ENCODE measurements at regions not wholly inside any gene's neighbourhood (a gene's known extent, or its start where the extent isn't known, plus 50 kb on each side); places are given as distances from the start of the nearest gene placed in this dataset.

- DNase-seq (ENCODE audit: low read depth, low spot score): no peak
- Histone ChIP-seq H3K4me1 (ENCODE audit: control insufficient read depth, extremely low read depth, insufficient read depth, low read length) (peaks cover 12% of the 10 kb centered on the region), H3K4me3 (replicated peaks in 1 of 3; ENCODE audit: insufficient read depth in 1 of 3, low read depth in 1 of 3, low read length in 3 of 3) (no peak overlapping the region), H2AFZ (ENCODE audit: low read depth, low read length) (no peak overlapping the region), H3K9me3 (replicated peaks; ENCODE audit: control insufficient read depth, insufficient read depth, low read length) (no peaks in the 10 kb centered on the region), H3K4me2 (ENCODE audit: insufficient read depth, low read length) (no peak overlapping the region), H3K9ac (replicated peaks; ENCODE audit: extremely low read depth, insufficient read depth, low read length) (no peak overlapping the region), H3K36me3 (ENCODE audit: control insufficient read depth in 2 of 2, extremely low read depth in 1 of 2, insufficient read depth in 2 of 2, low read length in 2 of 2) (no peaks in the 10 kb centered on the region), H3K27me3 (ENCODE audit: control insufficient read depth in 2 of 2, insufficient read depth in 2 of 2, low read length in 2 of 2) (no peaks in the 10 kb centered on the region), H3K27ac (ENCODE audit: insufficient read depth, low read depth, low read length) (no peak overlapping the region), H3K9me1 (replicated peaks; ENCODE audit: control insufficient read depth, extremely low read depth, insufficient read depth, low read length) (no peaks in the 10 kb centered on the region), H3K79me2 (ENCODE audit: control insufficient read depth, insufficient read depth, low read length) (no peaks in the 10 kb centered on the region), H4K20me1 (replicated peaks; ENCODE audit: control insufficient read depth, extremely low read depth, insufficient read depth, low read length) (no peaks in the 10 kb centered on the region)
- no TSS peak for BruUV-seq (replicated peaks)
- intact Hi-C loops (cut with micrococcal nuclease) (no loop called here), dilution Hi-C loops (cut with MboI; ENCODE audit: extremely low pct_ligation_motif_present, low sequenced_read_pairs) (no loop called here)
- CTCF ChIA-PET: interaction anchor here (1.0 kb wide), 1 partner anchor 10 kb away, joined by 3 read pairs; no protein-coding TSS in a partner anchor
- TF ChIP-seq POLR2A (IDR thresholded peaks at IDR 0.05; ENCODE audit: low read depth, low read length): no peak
- TF ChIP-seq JUN (IDR thresholded peaks at IDR 0.05; ENCODE audit: borderline replicate concordance, insufficient read depth, insufficient read length, low read depth): no peak
- TF ChIP-seq FOS (IDR thresholded peaks at IDR 0.05; ENCODE audit: borderline replicate concordance, insufficient read depth, low read length): peak; percentile 13
- TF ChIP-seq, protein P1, sequence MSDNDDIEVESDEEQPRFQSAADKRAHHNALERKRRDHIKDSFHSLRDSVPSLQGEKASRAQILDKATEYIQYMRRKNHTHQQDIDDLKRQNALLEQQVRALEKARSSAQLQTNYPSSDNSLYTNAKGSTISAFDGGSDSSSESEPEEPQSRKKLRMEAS (IDR thresholded peaks at IDR 0.05; ENCODE audit: insufficient read depth, insufficient read length): no peak
- no peak for TF ChIP-seq POLR2AphosphoS5 (IDR thresholded peaks at IDR 0.05; ENCODE audit: insufficient read depth, low read depth, low read length)
- POLR2A ChIA-PET: no interaction called here
- no peak for FAIRE-seq
Observed at GRCh38 chr6:133778414-133779130, 110.3 kb upstream of the TCF21 start.

DNA sequence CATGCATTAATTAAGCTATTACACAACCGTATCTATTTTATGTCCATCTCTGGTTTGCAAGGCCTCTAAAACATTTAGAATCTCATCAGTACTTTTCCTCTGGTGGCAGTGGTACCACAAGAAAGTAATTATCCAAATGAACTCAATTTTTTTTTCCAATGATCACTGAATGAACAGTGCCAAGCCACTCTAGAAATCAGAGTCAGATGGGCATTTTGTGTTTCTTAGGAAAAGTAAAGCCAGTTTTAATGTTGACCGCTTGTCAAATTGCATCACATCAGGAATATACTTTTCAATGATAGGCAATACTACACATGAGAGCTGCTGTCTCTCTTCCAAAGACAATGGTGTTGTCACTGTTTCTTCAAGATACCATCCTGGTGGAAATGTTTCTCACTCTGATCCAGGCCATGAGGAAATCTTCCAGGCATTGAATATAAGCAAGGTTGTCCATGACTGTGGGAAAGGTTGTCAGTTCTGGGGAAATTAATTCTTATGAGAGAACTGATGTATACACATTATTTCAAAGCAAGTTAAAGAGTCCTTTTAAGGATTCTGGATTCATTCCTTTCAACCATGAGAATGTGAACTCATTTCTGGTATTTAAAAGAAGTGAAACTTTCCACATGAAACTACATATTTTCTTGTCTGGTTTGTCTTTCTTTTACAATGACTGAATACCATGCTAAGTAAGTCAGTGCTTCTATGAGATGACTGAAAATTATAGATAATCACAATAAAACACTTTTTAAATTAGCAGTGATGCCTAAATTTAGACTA, 108.8 kb upstream of the TCF21 start:
- dilution Hi-C loops (cut with MboI; ENCODE audit: extremely low pct_ligation_motif_present, low sequenced_read_pairs) (no loop called here), intact Hi-C loops (cut with micrococcal nuclease) (no loop called here)
- Histone ChIP-seq H3K9me3 (replicated peaks; ENCODE audit: control insufficient read depth, insufficient read depth, low read length) (no peaks in the 10 kb centered on the region), H3K9ac (replicated peaks; ENCODE audit: extremely low read depth, insufficient read depth, low read length) (no peak overlapping the region), H3K9me1 (replicated peaks; ENCODE audit: control insufficient read depth, extremely low read depth, insufficient read depth, low read length) (no peaks in the 10 kb centered on the region), H3K27me3 (ENCODE audit: control insufficient read depth in 2 of 2, insufficient read depth in 2 of 2, low read length in 2 of 2) (no peaks in the 10 kb centered on the region), H3K36me3 (ENCODE audit: control insufficient read depth in 2 of 2, extremely low read depth in 1 of 2, insufficient read depth in 2 of 2, low read length in 2 of 2) (no peaks in the 10 kb centered on the region), H3K27ac (ENCODE audit: insufficient read depth, low read depth, low read length) (no peak overlapping the region), H4K20me1 (replicated peaks; ENCODE audit: control insufficient read depth, extremely low read depth, insufficient read depth, low read length) (no peaks in the 10 kb centered on the region), H3K4me3 (replicated peaks in 1 of 3; ENCODE audit: insufficient read depth in 1 of 3, low read depth in 1 of 3, low read length in 3 of 3) (no peak overlapping the region), H2AFZ (ENCODE audit: low read depth, low read length) (no peak overlapping the region), H3K4me2 (ENCODE audit: insufficient read depth, low read length) (no peak overlapping the region), H3K4me1 (ENCODE audit: control insufficient read depth, extremely low read depth, insufficient read depth, low read length) (no peaks in the 10 kb centered on the region), H3K79me2 (ENCODE audit: control insufficient read depth, insufficient read depth, low read length) (no peaks in the 10 kb centered on the region)
- DNase-seq (ENCODE audit: low read depth, low spot score): no peak
- ChIA-PET POLR2A (no interaction called here), CTCF (interaction anchor here (1.0 kb wide), 1 partner anchor 11 kb away, joined by 3 read pairs; no protein-coding TSS in a partner anchor)
- FAIRE-seq: no peak
- TF ChIP-seq POLR2A (IDR thresholded peaks at IDR 0.05; ENCODE audit: low read depth, low read length) (no peak), EZH2 (IDR thresholded peaks at IDR 0.05; ENCODE audit: borderline replicate concordance, low read depth, low read length, severe bottlenecking) (no peak), FOS (IDR thresholded peaks at IDR 0.05; ENCODE audit: borderline replicate concordance, insufficient read depth, low read length) (no peak), JUN (IDR thresholded peaks at IDR 0.05; ENCODE audit: borderline replicate concordance, insufficient read depth, insufficient read length, low read depth) (no peak), GATA2 (IDR thresholded peaks at IDR 0.05; ENCODE audit: insufficient read depth, insufficient read length, low read depth, low read length) (no peak), MYC (IDR thresholded peaks at IDR 0.05; ENCODE audit: low read depth, low read length) (no peak)
- BruUV-seq (replicated peaks): no TSS peak
